HG03045 (cell line): ENCODE measurements at regions not wholly inside any gene's neighbourhood (a gene's known extent, or its start where the extent isn't known, plus 50 kb on each side); places are given as distances from the start of the nearest gene placed in this dataset.

ENCODE experiments used
- ATAC-seq: cut with Tn5 transposase; IDR thresholded peaks from one replicate; pipeline ENCODE4 v1.9.1; 2021; ENCODE audit warnings: mild to moderate bottlenecking, moderate library complexity; ENCODE audit not compliant: unreplicated experiment

DNA sequence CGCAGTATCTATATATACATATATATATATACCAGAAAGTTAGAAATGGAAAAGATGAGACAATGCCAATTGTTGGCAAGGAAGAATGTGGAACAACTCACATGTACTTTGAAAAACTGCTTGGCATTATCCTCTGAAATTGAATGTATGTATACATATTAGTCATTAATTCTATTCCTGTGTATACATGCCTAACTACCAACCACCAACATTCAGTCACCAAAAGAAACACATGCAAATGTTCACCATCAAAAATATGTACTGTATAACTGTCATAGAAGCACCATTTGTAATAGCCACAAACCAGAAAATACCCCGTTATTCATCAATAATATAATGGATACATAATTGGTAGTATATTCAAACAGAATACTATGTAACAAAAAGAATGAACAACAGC lies 330.2 kb upstream of the GRAMD2B start:
- no peak for ATAC-seq

- no peak for ATAC-seq
Measured at GRCh38 chr5:126093718-126094117, 329.5 kb upstream of the GRAMD2B start.

GRCh38 chr5:126094991-126095390 lies 328.2 kb upstream of the GRAMD2B start:
- ATAC-seq: no peak

DNA sequence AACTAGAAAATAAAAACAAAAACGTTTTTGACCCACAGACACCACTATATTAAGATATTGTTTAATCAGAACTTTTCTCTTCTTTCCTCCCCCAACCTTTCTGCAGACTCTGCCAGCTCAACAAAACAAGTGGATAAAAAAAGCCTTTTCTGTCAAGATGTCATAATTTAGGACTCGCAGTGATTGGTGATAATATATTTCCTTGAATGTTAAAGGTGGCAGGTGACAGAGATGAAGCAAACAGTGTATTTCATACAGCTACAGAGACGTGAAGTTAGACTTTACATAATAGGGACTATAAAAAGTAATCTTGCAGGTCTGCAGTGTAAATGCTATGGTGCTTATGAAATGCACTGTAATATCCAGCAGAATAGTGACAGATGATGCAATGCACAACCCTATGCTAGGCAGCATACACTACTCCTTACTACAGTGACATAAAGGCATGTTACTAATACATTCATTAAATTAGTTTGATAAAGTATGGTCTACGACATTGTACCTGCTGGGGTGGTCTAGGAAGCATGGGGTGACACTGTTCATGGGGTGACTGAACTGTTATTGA lies 326.7 kb upstream of the GRAMD2B start:
- no peak for ATAC-seq

- ATAC-seq: no peak
Measured at GRCh38 chr5:126097876-126098275, 325.3 kb upstream of the GRAMD2B start.

DNA sequence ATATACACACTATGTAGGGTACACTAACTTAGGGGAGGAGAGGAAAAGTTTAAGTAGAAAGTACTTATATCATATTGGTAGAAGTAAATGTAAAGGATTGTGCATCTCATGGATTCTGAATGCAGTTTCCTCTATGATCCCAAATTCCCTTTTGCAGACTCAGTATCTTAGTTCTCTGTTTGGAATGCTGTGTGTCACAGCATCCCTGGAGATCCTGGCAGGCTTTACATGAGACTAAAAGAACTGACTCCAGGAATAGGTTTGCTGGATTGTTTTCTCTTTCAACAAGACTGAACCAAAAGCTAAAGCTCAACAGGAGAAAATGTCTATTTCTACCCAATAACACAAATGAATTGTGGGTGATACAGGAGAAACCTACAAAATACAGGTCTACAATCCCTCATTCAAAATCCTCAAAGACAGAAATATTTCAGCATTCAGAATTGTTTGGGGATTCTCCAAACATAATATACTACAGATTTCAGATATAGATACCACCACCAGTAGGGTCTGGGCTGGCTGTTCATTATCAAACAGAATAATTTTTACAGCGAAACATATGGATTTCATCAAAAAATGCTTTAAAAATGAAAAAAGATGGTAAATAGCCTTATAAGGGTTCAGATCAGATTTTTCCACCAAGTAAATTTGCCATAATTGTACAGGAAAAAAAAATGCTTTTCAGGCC lies 324.7 kb upstream of the GRAMD2B start:
- ATAC-seq: no peak

- ATAC-seq: no peak
Measured at GRCh38 chr5:126099077-126099476, 324.1 kb upstream of the GRAMD2B start.

- no peak for ATAC-seq
Measured at GRCh38 chr5:126100767-126101166, 322.4 kb upstream of the GRAMD2B start.

DNA sequence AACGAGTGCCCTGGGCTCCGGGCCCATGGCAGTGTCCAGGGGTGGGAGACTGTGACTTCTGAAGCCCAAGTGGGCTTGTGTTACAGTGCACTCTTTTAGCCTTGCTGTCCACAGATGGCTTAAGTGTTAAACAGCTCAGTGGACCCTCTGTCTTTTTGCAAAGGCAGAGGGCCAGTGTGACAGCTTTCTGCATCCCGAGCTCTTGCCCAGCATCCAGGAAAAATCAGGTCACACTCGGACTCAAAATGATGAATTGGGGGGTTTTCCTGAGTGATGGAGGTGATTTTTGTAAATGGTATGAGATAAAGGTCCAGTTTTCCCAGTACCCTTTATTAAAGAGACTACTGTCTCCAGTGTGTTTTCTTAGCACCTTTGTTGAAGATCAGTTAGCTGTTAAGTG lies 321.3 kb upstream of the GRAMD2B start:
- no peak for ATAC-seq

DNA sequence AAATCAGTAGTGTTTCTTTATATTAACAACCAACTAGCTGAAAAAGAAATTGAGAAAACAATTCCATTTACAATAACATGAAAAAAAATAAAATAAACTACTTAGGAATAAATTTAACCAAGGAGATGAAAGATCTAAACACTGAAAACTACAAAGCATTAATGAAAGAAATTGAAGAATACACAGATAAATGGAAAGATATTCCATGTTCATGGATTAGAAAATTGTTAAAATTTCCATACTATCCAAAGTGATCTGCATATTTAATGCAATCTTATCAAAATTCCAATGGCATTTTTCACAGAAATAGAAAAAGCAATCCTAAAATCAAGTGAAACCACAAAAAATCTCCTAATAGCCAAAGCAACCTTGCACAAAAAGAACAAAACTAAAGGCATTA lies 320.2 kb upstream of the GRAMD2B start:
- no peak for ATAC-seq

GRCh38 chr5:126103868-126104267 lies 319.3 kb upstream of the GRAMD2B start:
- ATAC-seq: no peak

- no peak for ATAC-seq
Measured at GRCh38 chr5:126104341-126104740, 318.9 kb upstream of the GRAMD2B start.

DNA sequence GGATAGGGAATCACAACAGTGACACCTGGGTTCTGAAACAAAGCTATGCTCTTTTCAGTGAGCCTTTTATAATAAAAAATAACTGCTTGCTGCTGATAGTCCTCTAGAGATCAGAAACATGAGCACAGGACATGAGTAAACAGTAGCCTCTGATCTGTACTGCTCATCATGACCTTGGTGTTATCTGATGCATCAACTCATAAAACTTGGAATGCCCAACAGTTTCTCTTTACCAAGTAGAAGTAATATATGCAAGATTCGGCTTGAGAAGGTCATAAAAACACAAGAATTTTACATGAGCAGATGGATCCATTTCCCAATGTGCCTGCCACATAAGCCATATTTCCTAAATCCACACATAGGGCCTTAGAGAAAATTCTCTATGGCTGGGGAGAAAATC lies 318.3 kb upstream of the GRAMD2B start:
- ATAC-seq: no peak

DNA sequence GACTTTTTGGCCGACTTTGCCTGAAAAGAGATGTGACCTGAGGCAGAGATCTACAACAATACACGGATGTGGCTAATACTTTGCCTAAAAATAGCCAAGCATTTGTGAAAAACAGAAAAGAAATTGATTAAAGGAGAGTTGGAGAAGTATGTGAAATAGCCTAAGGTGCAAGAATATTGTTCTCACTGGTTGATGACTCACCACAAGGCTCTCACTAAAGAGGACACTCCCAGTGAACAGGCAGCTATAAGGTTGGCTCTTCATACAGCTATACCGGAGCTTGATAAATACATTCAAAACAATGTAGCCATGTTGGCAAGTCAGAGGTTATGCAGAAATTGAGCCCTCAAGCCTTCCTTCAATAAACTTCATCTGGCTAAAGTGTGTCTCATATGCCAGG lies 317.2 kb upstream of the GRAMD2B start:
- ATAC-seq: no peak

DNA sequence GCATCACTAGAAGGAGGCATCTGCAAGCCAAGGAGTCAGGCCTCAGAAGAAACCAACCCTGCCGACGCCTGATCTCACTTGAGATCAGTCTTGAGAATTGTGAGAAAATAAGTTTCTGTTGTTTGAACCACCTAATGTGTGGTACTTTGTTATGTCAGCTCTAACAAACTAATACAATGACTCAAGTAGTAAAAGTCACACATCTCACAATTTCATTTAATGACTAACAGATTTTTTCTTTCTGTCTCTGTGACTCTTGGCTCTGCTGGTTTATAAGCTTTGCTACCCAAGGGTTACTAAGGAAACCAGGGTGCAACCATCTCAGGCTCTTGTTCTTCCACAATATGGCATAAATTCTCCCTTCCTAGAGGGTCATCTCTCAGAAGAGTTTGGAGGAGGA lies 315.8 kb upstream of the GRAMD2B start:
- no peak for ATAC-seq

- ATAC-seq: no peak
Measured at GRCh38 chr5:126108470-126108869, 314.7 kb upstream of the GRAMD2B start.

DNA sequence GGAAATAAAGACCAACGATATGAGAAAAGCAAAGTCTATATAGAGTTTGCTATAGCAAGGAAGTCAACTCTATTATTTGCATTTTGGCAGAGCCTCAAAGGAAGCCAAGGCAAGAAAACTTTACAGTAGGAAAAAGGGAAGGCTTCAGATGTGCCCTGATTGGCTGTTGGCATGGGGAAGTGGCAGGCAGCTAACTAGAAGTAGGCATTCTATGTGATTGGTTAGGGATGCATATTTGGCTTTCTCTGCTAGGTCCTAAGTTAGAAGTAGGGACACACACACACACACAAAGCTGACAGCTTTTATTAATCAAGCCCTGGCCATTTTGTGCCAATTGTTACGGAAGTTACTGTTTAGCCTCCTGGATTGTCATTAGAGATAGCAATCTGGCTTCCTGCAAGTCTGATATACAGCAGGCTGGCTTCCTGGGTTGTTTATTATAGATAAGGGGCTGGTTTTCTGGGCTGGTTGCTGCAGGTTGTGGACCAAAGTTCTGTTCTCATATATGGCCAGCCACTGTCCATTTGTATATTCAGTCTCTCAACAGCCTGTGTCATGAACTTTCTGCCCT lies 308.1 kb upstream of the GRAMD2B start:
- no peak for ATAC-seq

DNA sequence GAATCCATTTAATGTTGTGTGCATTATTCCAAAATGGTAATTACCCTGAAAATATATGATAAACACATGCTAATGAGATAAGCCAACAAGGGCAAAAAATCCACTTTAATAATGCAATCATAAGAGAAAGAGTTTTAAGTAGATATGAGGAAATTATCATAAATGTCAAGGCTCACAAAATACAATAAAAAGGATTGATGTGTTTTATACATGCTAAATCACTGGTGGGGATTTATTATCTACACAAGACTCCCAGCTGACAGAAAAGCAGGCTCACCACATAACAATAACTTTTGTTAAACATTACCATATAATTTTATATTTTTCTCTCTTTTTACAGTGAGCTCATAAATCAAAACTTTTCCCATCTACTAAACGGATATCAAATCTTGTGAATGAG lies 306.2 kb upstream of the GRAMD2B start:
- ATAC-seq: no peak

DNA sequence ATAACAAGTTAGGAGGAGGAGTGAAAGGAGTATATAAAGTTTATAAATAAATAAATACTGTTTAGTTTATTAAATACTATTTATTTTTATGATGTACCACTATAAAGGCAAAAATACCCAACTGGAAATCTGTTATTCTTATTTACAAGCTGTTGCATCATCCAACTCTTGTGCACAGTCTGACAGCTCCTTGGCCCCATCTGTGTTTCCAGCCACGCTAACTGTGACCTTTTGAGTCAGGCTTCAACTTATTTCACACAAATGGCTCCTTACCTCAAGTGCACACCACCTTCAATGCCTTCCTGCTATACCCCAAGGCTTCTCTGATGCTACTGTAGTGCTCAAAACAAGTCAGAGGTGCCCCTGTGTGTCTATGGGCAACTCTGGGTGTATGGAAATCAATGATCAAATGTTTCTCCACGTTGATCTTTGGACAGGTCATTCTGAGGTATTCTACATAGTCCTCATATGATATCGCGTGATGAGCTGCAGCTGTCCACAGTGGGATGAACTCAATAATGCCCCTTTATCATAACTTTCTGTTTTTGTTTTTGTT lies 303.2 kb upstream of the GRAMD2B start:
- ATAC-seq: no peak

- ATAC-seq: no peak
Measured at GRCh38 chr5:126120939-126121338, 302.3 kb upstream of the GRAMD2B start.

DNA sequence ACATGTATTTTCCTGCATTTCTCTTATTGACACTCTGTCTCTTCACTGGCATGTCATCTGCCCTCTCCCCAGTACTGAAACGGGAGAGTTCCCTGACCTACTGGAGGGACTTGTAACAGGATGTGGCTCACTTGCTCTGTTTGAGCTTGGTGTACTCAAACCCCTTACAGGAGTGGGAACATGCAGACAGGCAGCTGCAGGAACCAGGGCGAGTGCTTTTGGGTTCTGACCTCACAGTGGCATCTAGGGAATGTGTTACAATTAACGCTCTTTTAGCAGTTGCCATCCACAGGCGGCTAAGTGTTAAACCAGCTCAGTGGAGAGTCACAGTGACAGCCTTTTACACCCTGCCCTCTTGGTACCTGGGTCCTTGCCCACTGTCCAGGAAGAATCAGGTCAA lies 300.3 kb upstream of the GRAMD2B start:
- no peak for ATAC-seq

DNA sequence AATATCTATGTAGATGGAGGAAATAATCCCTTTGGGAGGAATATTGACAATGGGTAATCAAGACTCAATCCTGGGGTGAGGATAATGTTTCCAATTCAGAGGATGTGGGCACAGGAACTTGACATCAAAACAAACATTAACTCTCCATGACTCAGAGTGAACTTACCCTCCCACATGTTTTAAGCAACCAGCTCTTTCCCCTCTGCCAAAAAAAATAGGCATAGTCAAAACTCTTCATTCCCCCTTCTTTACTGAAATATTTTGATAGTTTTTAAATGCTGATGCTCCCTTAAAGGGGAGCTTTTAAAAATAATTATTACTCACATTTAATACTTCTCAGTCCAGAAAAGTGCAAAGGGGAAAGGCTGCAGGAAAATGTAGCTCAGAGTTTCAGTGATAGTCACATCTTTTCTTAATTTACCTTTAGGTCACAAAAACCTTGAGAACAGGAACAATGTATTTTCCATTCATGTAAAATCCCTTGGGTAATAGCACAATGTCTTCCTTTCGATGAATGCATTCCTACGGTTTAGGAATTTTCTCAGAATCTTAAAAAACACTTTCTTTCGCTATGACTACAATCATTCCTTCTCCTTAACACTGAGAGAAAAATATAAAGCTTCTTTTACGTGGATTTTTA lies 298.4 kb upstream of the GRAMD2B start:
- no peak for ATAC-seq
